NCI-H1417 (cell line): ENCODE measurements at regions not wholly inside any gene's neighbourhood (a gene's known extent, or its start where the extent isn't known, plus 50 kb on each side); places are given as distances from the start of the nearest gene placed in this dataset.
"Not testable (repeated sequence)": the region's sequence is repeated elsewhere in the genome, so short reads cannot be mapped to it uniquely, and the experiment has no call there.

Source experiments
- DNase-seq, 3 experiments: peaks; one replicate each; lab custom pipeline; 2025; lab: John Stamatoyannopoulos, UW

GRCh38 chrX:115357326-115358120 lies 68.0 kb downstream of the LUZP4 start:
- DNase-seq: no peak

GRCh38 chrX:115359508-115359907 lies 70.0 kb downstream of the LUZP4 start:
- DNase-seq: not testable (repeated sequence)

GRCh38 chrX:115360220-115360781 lies 70.8 kb downstream of the LUZP4 start:
- DNase-seq: no peak

GRCh38 chrX:115362334-115363095 lies 73.0 kb downstream of the LUZP4 start:
- DNase-seq: peak in 2 of 3 experiments; percentile 44 to 74

GRCh38 chrX:115363372-115363771 lies 73.9 kb downstream of the LUZP4 start:
- peak in 2 of 3 experiments; percentile 66 to 93 for DNase-seq

GRCh38 chrX:115363897-115364296 lies 74.4 kb downstream of the LUZP4 start:
- DNase-seq: no peak

- peak in 1 of 3 experiments; percentile 51 for DNase-seq
These were observed 75.2 kb downstream of the LUZP4 start for GRCh38 chrX:115364670-115365069.

GRCh38 chrX:115366535-115366934 lies 77.0 kb downstream of the LUZP4 start:
- DNase-seq: no peak

- DNase-seq: no peak
These were observed 77.9 kb downstream of the LUZP4 start for GRCh38 chrX:115367455-115367854.

GRCh38 chrX:115367951-115368350 lies 78.4 kb downstream of the LUZP4 start:
- DNase-seq: no peak

- peak in 2 of 3 experiments; percentile 6 to 60 for DNase-seq
These were observed 79.4 kb downstream of the LUZP4 start for GRCh38 chrX:115368876-115369275.

GRCh38 chrX:115372152-115372551 lies 82.6 kb downstream of the LUZP4 start:
- DNase-seq: no peak

- DNase-seq: no peak
These were observed 83.8 kb downstream of the LUZP4 start for GRCh38 chrX:115373308-115373707.

- no peak for DNase-seq
These were observed 89.0 kb downstream of the LUZP4 start for GRCh38 chrX:115378471-115378870.

- DNase-seq: no peak
These were observed 97.8 kb downstream of the LUZP4 start for GRCh38 chrX:115387327-115387726.

GRCh38 chrX:115388879-115389278 lies 99.4 kb downstream of the LUZP4 start:
- DNase-seq: peak in 1 of 3 experiments; percentile 11

GRCh38 chrX:115390078-115390477 lies 100.6 kb downstream of the LUZP4 start:
- no peak for DNase-seq

GRCh38 chrX:115392031-115392430 lies 102.5 kb downstream of the LUZP4 start:
- no peak for DNase-seq

- DNase-seq: no peak
These were observed 103.4 kb downstream of the LUZP4 start for GRCh38 chrX:115392871-115393270.

GRCh38 chrX:115393271-115393670 lies 103.8 kb downstream of the LUZP4 start:
- no peak for DNase-seq

GRCh38 chrX:115394806-115395205 lies 105.3 kb downstream of the LUZP4 start:
- not testable (repeated sequence) for DNase-seq

- peak in 1 of 3 experiments; percentile 22 for DNase-seq
These were observed 109.8 kb downstream of the LUZP4 start for GRCh38 chrX:115399306-115399705.

GRCh38 chrX:115400960-115401359 lies 111.4 kb downstream of the LUZP4 start:
- peak in 1 of 3 experiments; percentile 9 for DNase-seq
